WERI-Rb-1 (cell line): ENCODE measurements at regions not wholly inside any gene's neighbourhood (a gene's known extent, or its start where the extent isn't known, plus 50 kb on each side); places are given as distances from the start of the nearest gene placed in this dataset.
"Not testable (repeated sequence)": the region's sequence is repeated elsewhere in the genome, so short reads cannot be mapped to it uniquely, and the experiment has no call there.

Source experiments
- DNase-seq: peaks from one replicate; pipeline ENCODE4 v3.0.0-alpha.2; 2020
- H3K27ac ChIP-seq: fragments of 250-450 bp; sonication (Bioruptor Pico); 2 replicates; pipeline ENCODE4 v1.5.1; 2020; ENCODE audit warnings: mild to moderate bottlenecking, moderate library complexity
- H3K27me3 ChIP-seq: fragments of 250-450 bp; sonication (Bioruptor Pico); 2 replicates; pipeline ENCODE4 v1.5.1; 2021; ENCODE audit warnings: mild to moderate bottlenecking, low read depth, moderate library complexity; ENCODE audit not compliant: insufficient read depth, severe bottlenecking
- H3K36me3 ChIP-seq: fragments of 250-450 bp; sonication (Bioruptor Pico); 2 replicates; pipeline ENCODE4 v1.5.1; 2020; ENCODE audit warnings: mild to moderate bottlenecking, moderate library complexity
- H3K4me3 ChIP-seq: 2 replicates; pipeline ENCODE4 v1.5.1; 2011; ENCODE audit warnings: low read depth, mild to moderate bottlenecking, control low read depth, low read length
- H3K9me3 ChIP-seq: fragments of 250-450 bp; sonication (Bioruptor Pico); 2 replicates; pipeline ENCODE4 v1.5.1; 2021; ENCODE audit warnings: mild to moderate bottlenecking, moderate library complexity; ENCODE audit not compliant: severe bottlenecking
- TF ChIP-seq, protein P1 (sequence below): IDR thresholded peaks from 2 replicates; pipeline ENCODE4 v1.5.1; 2011; ENCODE audit warnings: low read depth, mild to moderate bottlenecking, control low read depth, inconsistent platforms, low read length

DNA sequence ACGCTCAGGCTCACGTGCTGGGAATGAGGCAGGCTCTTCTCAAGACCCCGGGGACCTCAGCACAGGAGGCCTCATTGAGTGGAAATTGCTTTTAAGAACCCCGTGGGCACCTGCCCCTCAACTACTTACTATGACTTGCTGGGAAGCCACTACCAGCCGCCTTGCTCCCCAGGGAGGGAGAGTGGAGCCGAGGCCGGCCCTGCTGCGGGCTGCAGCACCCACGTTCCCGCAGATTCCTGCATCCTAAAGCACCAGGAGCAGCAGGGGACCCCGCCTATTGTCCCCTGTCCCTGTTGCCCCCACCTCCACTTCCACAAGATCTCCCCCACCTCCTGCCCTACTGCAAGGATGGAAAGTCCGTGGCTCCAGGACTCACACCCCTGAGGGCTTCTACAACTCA, 541.6 kb upstream of the PFKP start:
- H3K9me3 ChIP-seq: no peaks in the 10 kb centered on the region
- TF ChIP-seq, protein P1, sequence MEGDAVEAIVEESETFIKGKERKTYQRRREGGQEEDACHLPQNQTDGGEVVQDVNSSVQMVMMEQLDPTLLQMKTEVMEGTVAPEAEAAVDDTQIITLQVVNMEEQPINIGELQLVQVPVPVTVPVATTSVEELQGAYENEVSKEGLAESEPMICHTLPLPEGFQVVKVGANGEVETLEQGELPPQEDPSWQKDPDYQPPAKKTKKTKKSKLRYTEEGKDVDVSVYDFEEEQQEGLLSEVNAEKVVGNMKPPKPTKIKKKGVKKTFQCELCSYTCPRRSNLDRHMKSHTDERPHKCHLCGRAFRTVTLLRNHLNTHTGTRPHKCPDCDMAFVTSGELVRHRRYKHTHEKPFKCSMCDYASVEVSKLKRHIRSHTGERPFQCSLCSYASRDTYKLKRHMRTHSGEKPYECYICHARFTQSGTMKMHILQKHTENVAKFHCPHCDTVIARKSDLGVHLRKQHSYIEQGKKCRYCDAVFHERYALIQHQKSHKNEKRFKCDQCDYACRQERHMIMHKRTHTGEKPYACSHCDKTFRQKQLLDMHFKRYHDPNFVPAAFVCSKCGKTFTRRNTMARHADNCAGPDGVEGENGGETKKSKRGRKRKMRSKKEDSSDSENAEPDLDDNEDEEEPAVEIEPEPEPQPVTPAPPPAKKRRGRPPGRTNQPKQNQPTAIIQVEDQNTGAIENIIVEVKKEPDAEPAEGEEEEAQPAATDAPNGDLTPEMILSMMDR: no peak
- no peak overlapping the region for H3K27ac ChIP-seq
- DNase-seq: no peak
- no peaks in the 10 kb centered on the region for H3K36me3 ChIP-seq
- H3K4me3 ChIP-seq: no peak overlapping the region
- H3K27me3 ChIP-seq: no peaks in the 10 kb centered on the region

DNA sequence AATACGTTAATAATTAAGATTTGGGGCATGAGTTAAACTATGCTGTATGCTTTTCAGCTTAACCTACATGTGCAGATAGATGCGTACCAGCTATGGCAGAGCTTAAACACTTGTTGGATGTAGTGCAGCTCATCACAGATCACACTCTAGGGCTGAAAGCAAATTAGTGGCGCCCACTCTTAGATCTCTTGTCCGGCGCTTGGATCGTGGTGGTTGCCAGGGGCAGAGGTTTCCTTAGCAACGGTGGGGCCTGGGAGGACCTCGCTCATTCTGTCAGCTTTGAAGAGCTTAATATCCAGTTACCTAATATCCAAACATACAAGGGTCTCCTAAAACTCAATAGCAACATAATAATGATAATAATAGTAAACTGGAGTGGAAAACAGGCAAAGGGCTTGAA, 548.2 kb upstream of the PFKP start:
- TF ChIP-seq, protein P1: no peak
- Histone ChIP-seq H3K4me3 (no peak overlapping the region), H3K36me3 (no peaks in the 10 kb centered on the region), H3K27ac (no peak overlapping the region), H3K27me3 (no peaks in the 10 kb centered on the region), H3K9me3 (no peaks in the 10 kb centered on the region)
- no peak for DNase-seq

DNA sequence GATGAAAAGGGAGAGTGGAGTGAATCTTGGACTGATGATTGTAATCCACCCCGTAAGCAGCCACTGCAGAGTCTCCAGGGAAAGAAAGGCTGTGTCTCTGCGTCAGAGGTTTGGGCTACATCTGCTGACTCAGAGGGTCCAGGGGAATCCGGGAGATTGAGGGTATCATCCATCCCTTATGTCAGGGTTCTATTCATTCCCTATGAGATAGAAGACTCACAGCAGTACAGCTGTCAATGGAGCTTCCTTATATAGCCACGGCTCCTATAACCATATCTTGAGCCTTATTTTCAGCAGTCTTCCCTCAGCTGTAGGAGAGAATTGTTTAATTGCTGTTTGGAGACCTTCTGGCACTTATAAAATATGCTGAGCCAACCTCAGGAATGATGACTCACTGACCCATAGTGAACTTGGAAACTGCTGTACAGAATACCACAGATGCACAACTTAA, 558.2 kb upstream of the PFKP start:
- H3K27me3 ChIP-seq: no peaks in the 10 kb centered on the region
- no peak for DNase-seq
- no peak overlapping the region for H3K4me3 ChIP-seq
- H3K36me3 ChIP-seq: no peaks in the 10 kb centered on the region
- H3K27ac ChIP-seq: no peak overlapping the region
- H3K9me3 ChIP-seq: no peaks in the 10 kb centered on the region
- TF ChIP-seq, protein P1: no peak

DNA sequence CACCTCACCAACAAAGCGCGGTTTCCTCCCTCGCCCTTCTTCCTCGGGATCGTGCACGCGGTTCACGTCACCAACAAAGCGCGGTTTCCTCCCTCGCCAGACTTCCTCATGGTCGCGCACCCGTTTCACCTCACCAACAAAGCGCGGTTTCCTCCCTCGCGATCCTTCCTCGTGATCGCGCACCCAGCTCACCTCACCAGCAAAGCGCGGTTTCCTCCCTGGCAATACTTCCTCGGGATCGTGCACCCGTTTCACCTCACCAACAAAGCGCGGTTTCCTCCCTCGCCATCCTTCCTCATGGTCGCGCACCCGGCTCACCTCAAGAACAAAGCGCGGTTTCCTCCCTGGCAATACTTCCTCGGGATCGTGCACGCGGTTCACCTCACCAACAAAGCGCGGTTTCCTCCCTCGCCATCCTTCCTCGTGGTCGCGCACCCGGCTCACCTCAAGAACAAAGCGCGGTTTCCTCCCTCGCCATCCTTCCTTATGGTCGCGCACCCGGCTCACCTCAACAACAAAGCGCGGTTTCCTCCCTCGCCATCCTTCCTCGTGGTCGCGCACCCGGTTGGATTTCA, 565.9 kb upstream of the PFKP start:
- H3K4me3 ChIP-seq, H3K27me3 ChIP-seq, H3K27ac ChIP-seq, H3K9me3 ChIP-seq, DNase-seq, H3K36me3 ChIP-seq: not testable (repeated sequence)

DNA sequence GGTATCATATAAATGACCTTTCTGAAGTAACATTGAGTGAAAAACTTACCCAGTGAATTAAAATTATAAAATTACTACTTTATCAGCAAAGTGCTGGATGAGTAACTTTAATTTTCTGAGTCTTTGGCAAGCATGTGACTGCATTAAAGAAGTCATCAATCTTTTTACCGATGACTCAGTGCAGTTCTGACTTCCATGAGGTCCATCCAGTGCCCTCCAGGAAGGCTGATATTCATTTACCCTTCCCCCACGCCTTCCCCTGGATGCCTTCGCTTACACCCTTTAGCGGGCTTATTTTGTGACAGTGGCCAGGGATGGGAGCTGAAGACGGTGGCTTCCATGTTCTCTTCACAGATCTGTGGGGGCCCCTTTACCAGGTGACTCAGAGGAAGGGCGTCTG, 572.9 kb upstream of the PFKP start:
- Histone ChIP-seq H3K4me3 (no peak overlapping the region), H3K27me3 (no peaks in the 10 kb centered on the region), H3K9me3 (no peaks in the 10 kb centered on the region), H3K36me3 (no peaks in the 10 kb centered on the region), H3K27ac (no peak overlapping the region)
- DNase-seq: no peak
- TF ChIP-seq, protein P1: no peak

DNA sequence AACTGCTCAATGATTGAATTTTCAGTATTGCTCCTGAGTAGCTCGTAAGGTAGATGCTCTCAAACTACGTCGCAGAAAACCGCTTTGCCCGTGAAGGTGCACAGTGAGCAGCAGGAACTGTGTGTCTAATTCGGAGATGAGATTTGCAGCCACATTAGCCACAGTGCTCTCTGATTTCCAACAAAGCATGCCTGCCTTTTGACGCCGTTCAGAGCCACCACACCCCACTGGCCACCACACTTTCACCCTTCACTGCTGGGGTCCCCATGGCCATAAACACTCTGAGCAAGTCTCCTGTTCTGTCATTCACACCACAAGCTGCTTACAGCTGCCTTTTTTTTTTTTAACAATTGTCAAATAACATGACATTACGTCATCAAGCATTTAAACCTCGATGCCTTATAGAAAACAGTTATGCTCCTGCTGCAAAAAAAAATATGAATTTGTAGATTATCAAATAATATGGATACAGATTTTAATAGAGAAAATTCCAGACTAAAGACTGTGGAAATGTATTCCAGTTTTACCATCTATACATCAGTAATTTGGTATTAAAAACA, 578.8 kb upstream of the PFKP start:
- Histone ChIP-seq H3K9me3 (no peaks in the 10 kb centered on the region), H3K4me3 (no peak overlapping the region), H3K27ac (no peak overlapping the region), H3K27me3 (no peaks in the 10 kb centered on the region), H3K36me3 (no peaks in the 10 kb centered on the region)
- no peak for DNase-seq
- TF ChIP-seq, protein P1: no peak
